ENCODE measurements at regions not wholly inside any gene's neighbourhood (a gene's known extent, or its start where the extent isn't known, plus 50 kb on each side); places are given as distances from the start of the nearest gene placed in this dataset.

DNA sequence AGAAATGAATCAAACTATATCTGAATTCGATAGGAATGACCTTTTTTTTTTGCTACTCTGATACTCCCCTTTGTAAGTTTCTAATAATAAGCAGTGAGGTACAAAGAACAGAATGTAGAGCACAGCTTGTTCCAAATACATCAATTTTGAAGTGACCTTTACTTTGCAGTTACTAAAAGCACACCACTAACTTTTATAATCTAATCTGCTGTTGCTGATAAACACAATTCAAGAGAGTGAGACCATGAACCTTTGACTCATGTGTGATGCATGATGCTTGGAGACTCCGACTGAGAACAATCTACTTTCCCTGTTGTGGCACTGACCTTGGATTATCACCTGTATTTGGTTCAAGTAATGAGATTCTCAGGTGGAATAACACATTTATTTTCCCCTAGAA, 91.6 kb upstream of the GNPDA2 start:
- TF ChIP-seq CTCF (conservative IDR thresholded peaks at IDR 0.05 in 1 of 2, IDR thresholded peaks at IDR 0.05 in 1 of 2; ENCODE audit: low read depth in 1 of 2, low read length in 2 of 2) = no peak
- no peak for TF ChIP-seq EZH2 (IDR thresholded peaks at IDR 0.05; ENCODE audit: low read length, missing control alignments)

All from fibroblast of lung (primary cell).